ENCODE measurements at regions not wholly inside any gene's neighbourhood (a gene's known extent, or its start where the extent isn't known, plus 50 kb on each side); places are given as distances from the start of the nearest gene placed in this dataset.
"Not testable (repeated sequence)": the region's sequence is repeated elsewhere in the genome, so short reads cannot be mapped to it uniquely, and the experiment has no call there.

DNA sequence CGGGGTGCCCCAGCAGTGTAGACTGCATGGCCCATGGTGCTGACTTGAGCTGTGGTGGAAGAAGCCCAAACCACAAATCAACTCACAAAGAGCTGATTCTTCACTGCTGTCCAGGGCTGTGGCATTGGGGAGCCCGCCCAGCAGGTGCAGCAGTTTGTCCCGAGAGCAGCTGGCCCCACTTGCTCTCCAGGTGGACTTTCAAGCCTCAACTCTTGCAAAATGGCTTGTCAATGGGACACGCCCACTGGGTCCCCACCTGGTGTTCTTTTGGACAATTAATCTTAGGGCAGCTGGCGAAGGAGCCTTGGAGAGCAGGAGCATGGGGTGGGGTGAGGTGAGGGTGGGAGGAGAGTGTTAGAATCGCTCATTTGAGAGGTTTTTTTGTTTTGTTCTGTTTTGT, 117.9 kb downstream of the MYCN start:
- Histone ChIP-seq H3K27me3 (ENCODE audit: control insufficient read depth, insufficient read depth, low read length) (no peaks in the 10 kb centered on the region), H3K4me1 (ENCODE audit: control insufficient read depth, low read depth, low read length) (peaks cover 7% of the 10 kb centered on the region), H3K36me3 (ENCODE audit: control insufficient read depth, low read depth, low read length) (no peaks in the 10 kb centered on the region), H3K9me3 (ENCODE audit: control insufficient read depth, low read depth, low read length) (peaks cover 7% of the 10 kb centered on the region), H3K27ac (ENCODE audit: low read length) (no peak overlapping the region), H3K4me3 (ENCODE audit: low read length) (no peak overlapping the region), H3K9ac (ENCODE audit: low read length) (no peak overlapping the region)

DNA sequence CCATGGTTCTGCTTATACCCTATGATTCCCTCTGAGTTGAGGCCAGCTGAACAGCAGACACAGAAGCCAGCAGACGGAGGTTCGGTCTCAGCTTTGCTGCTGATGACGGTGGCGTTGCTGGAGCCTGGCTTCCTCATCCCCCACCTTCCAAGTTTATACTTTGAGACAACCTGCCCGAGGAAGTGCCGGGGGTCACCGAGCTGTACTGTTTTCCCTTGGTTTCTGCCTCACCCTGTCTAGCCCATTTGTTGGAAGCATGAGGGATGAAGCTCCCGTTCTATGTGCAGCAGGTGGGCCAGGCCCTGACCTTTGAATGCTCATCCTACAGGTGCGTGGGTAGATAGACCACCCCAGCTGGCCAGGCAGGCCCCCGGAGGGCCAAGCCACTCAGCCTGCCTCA, 117.3 kb downstream of the MYCN start:
- no peak overlapping the region for H3K9ac ChIP-seq (ENCODE audit: low read length)
- H3K4me1 ChIP-seq (ENCODE audit: control insufficient read depth, low read depth, low read length), result peaks cover 7% of the 10 kb centered on the region
- H3K36me3 ChIP-seq (ENCODE audit: control insufficient read depth, low read depth, low read length), result no peaks in the 10 kb centered on the region
- peaks cover 2% of the 10 kb centered on the region for H3K9me3 ChIP-seq (ENCODE audit: control insufficient read depth, low read depth, low read length)
- no peaks in the 10 kb centered on the region for H3K27me3 ChIP-seq (ENCODE audit: control insufficient read depth, insufficient read depth, low read length)
- no peak overlapping the region for H3K4me3 ChIP-seq (ENCODE audit: low read length)
- H3K27ac ChIP-seq (ENCODE audit: low read length), result no peak overlapping the region

DNA sequence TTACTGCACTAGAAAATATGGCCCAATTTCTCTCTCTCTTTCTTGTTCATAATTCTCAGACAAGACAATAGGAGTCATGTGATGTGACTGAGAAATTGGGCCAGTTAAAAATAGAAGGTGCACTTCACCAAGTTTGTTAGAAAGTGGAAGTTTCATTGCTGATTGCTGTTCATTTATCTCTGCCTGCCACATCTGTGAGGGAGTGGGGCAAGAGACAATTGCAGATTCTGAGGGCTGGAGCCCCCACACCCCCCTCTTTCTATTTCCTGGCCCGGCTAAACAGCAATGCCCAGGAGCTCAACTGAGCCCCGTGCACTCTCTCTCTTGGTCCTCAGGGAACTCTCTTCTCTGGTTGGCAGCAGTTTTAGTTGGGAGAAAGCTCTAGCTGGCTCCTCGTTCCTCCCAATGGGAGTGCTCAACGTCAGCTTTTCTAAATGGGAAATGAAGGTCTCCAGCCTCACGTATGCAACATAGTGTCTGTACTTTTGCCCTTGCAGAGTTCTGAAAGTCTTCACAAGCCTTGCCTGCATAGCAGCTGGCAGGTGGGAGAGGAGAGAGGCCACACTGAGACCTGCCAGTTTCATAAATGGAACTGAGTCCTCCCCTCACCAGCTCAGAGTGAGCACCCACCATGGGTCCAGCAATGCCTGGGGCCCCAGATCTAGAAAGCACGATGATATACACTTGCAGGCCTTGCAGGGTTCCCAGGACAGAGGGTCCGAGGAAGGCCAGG, 115.7 kb downstream of the MYCN start:
- no peak overlapping the region for H3K27ac ChIP-seq (ENCODE audit: low read length)
- H3K9me3 ChIP-seq (ENCODE audit: control insufficient read depth, low read depth, low read length), result no peaks in the 10 kb centered on the region
- H3K9ac ChIP-seq (ENCODE audit: low read length), result no peak overlapping the region
- H3K4me1 ChIP-seq (ENCODE audit: control insufficient read depth, low read depth, low read length), result peaks cover 13% of the 10 kb centered on the region
- no peak overlapping the region for H3K4me3 ChIP-seq (ENCODE audit: low read length)
- no peaks in the 10 kb centered on the region for H3K27me3 ChIP-seq (ENCODE audit: control insufficient read depth, insufficient read depth, low read length)
- no peaks in the 10 kb centered on the region for H3K36me3 ChIP-seq (ENCODE audit: control insufficient read depth, low read depth, low read length)

DNA sequence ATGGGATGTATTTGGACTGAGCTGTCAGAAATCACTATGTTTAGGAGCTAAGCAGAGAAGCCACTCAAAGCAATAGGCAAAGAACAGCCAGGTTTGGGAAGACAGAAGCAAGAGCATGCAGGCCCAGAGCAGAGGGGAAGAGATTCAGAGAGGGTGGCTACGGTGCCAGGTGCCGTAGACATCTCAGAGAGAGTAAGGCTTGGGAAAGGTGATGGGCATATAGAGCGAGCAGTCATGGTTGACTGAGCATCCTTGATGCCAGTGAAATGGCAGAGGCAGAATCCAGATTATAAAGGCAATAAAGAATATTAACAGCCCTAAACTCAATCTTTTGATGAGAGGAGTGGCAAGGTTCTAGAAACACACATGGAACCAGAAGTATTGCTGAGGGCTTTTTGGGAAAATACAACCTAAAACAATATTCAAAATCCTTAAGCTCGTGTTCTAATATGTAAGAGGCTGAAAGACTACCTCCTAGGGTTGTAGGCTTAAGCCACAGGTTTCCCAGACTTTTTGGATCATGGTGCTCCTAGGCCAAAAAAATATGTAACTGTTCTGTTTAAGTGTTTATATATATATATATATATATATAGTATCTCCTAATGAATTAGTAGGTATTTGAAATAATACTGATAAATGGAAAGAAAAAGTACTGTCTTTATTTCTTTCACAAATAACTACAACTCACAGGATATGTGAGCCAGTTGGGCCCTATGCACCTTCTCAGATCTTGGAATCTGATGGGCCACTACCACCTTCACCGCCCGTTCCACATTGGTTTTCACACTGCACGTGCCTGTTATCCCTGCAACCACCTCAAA, 113.3 kb downstream of the MYCN start:
- H3K9ac ChIP-seq (ENCODE audit: low read length), result no peak overlapping the region

DNA sequence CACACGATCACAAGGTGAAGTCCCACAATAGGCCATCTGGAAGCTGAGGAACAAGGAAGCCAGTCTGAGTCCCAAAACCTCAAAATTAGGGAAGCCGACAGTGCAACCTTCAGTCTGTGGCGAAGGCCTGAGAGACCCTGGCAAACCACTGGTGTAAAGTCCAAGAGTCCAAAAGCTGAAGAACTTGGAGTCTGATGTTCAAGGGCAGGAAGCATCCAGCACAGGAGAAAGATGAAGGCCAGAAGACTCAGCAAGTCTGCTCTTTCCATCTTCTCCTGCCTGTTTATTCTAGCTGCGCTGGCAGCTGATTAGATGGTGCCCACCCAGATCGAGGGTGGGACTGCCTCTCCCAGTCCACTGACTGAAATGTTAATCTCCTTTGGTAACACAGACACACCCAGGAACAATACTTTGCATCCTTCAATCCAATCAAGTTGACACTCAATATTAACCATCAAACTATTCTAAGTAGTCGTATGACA, 112.3 kb downstream of the MYCN start:
- H3K27me3 ChIP-seq (ENCODE audit: control insufficient read depth, insufficient read depth, low read length); H3K36me3 ChIP-seq (ENCODE audit: control insufficient read depth, low read depth, low read length); H3K9me3 ChIP-seq (ENCODE audit: control insufficient read depth, low read depth, low read length); H3K9ac ChIP-seq (ENCODE audit: low read length); H3K4me3 ChIP-seq (ENCODE audit: low read length); H3K27ac ChIP-seq (ENCODE audit: low read length): not testable (repeated sequence)
- H3K4me1 ChIP-seq (ENCODE audit: control insufficient read depth, low read depth, low read length), result peaks cover 19% of the 10 kb centered on the region

More for the DNA sequence above, 113.3 kb downstream of the MYCN start:
- Histone ChIP-seq H3K4me1 (ENCODE audit: control insufficient read depth, low read depth, low read length) (peaks cover 19% of the 10 kb centered on the region), H3K4me3 (ENCODE audit: low read length) (no peak overlapping the region), H3K36me3 (ENCODE audit: control insufficient read depth, low read depth, low read length) (no peaks in the 10 kb centered on the region), H3K27ac (ENCODE audit: low read length) (no peak overlapping the region), H3K9me3 (ENCODE audit: control insufficient read depth, low read depth, low read length) (no peaks in the 10 kb centered on the region), H3K27me3 (ENCODE audit: control insufficient read depth, insufficient read depth, low read length) (no peaks in the 10 kb centered on the region)

DNA sequence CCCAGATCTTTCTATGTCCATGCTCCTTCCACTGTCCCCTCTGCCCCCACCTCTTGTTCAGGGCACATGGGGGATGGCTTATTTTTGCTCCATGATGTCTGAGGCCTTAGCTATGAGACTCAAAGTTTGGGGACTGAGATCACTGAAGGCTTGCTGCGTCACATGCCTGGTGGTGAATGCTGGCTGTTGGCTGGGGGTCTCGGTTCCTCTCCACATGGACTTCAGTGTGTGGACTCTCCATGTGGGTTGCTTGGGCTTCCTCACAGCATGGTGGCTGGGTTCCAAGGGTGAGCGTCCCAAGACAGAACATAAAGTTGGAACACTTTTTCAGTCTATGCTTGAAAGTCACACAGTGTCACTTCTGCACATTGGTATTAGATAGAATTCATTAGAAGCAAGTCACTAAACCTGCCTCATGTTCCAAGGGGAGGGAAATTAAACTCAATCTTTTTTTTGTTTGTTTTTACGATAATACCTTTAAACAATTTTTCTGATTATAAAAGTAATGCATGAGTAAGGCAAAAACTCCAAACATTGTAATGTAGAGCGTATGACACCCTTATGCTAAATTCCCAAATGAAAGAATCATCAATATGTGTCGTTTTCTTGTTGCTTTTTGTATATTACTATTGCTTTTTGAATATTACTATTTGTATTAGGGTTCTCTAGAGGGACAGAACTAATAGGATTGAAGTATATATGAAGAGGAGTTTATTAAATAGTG, 111.7 kb downstream of the MYCN start:
- Histone ChIP-seq H3K27me3 (ENCODE audit: control insufficient read depth, insufficient read depth, low read length) (no peaks in the 10 kb centered on the region), H3K27ac (ENCODE audit: low read length) (no peak overlapping the region), H3K36me3 (ENCODE audit: control insufficient read depth, low read depth, low read length) (no peaks in the 10 kb centered on the region), H3K9me3 (ENCODE audit: control insufficient read depth, low read depth, low read length) (no peaks in the 10 kb centered on the region), H3K9ac (ENCODE audit: low read length) (no peak overlapping the region), H3K4me3 (ENCODE audit: low read length) (no peak overlapping the region), H3K4me1 (ENCODE audit: control insufficient read depth, low read depth, low read length) (peaks cover 19% of the 10 kb centered on the region)

DNA sequence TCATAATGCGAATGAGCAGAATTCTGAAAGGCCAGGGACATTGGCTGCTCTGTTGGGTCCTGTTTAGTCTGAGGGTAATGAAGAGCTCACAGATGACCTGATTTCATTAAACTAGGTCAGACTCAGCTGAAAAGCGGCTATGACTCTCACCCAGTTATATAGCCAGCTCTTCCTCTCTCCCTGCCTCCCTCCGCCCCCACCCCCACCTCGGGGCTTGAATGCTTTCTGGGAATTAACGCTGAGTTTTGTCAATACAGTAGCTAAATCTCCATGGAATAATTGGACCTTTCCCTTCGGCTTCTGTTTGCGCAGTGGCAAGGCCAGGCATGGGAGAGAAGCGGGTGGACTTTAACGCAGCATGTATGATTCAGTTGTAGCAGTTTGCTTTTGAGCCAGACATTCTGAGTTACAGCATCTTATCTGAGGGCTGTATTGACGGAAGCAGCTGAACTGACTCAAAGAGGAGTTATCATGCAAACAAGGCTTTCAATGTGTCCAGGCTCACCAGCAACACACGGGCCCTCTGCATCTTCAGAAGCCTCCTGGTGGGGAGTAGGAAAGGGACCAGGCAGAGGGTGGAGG, 110.6 kb downstream of the MYCN start:
- Histone ChIP-seq H3K4me3 (ENCODE audit: low read length) (no peak overlapping the region), H3K27me3 (ENCODE audit: control insufficient read depth, insufficient read depth, low read length) (no peaks in the 10 kb centered on the region), H3K9ac (ENCODE audit: low read length) (no peak overlapping the region), H3K36me3 (ENCODE audit: control insufficient read depth, low read depth, low read length) (no peaks in the 10 kb centered on the region), H3K27ac (ENCODE audit: low read length) (no peak overlapping the region), H3K9me3 (ENCODE audit: control insufficient read depth, low read depth, low read length) (no peaks in the 10 kb centered on the region), H3K4me1 (ENCODE audit: control insufficient read depth, low read depth, low read length) (peaks cover 17% of the 10 kb centered on the region)

DNA sequence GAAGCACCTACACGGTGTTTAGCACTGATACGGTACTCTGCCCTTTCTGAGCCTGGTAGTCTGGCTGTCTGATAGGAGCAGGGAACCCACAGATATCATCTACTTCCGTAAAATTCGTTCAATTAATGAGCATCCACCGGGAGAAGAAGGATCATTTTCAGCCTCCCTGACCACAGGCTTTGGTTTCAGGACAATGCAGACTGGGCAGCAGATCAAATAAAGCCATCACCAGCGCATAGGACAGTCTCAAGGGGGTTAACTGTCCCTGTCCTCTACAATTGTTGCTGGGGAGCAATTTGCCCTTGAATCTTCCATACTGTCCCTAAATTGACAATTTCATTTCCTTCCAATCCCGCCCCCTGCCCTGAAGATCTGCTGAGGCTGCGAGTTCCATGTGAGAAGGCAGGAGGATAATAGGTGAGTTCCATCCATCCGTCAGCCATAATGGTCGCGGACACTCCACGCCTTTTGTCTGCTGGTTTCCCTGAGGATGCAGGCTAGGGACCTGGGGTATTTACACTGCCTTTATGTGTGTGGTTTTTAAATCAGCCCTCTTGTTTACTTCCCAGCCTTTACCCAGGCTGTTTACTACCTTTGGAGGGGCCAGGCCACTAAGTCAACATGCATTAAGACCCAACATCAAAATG, 110.0 kb downstream of the MYCN start:
- Histone ChIP-seq H3K9ac (ENCODE audit: low read length) (no peak overlapping the region), H3K9me3 (ENCODE audit: control insufficient read depth, low read depth, low read length) (no peaks in the 10 kb centered on the region), H3K4me3 (ENCODE audit: low read length) (no peak overlapping the region), H3K27me3 (ENCODE audit: control insufficient read depth, insufficient read depth, low read length) (no peaks in the 10 kb centered on the region), H3K27ac (ENCODE audit: low read length) (no peak overlapping the region), H3K4me1 (ENCODE audit: control insufficient read depth, low read depth, low read length) (peaks cover 12% of the 10 kb centered on the region), H3K36me3 (ENCODE audit: control insufficient read depth, low read depth, low read length) (no peaks in the 10 kb centered on the region)

DNA sequence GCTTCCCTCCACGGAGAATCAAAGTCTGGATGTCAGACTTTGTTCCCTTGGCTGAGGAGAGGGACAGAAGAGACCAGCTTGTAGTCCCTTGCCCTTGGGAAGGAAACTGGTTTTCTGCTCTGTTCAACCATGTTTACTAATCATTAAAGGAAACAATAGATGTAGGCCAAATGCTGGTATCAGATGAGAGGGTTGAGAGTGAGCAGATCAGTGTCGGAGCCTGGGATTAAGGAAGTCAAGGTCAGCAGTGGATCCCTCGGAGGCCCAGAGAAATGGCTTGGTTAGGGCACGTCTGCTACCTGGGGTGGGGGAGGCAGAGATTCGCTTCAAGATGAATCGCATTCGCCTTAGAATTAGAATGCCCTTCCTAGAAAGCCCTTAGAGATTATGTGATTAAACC, 109.1 kb downstream of the MYCN start:
- no peak overlapping the region for H3K9ac ChIP-seq (ENCODE audit: low read length)
- no peaks in the 10 kb centered on the region for H3K36me3 ChIP-seq (ENCODE audit: control insufficient read depth, low read depth, low read length)
- no peak overlapping the region for H3K4me3 ChIP-seq (ENCODE audit: low read length)
- no peak overlapping the region for H3K27ac ChIP-seq (ENCODE audit: low read length)
- no peaks in the 10 kb centered on the region for H3K27me3 ChIP-seq (ENCODE audit: control insufficient read depth, insufficient read depth, low read length)
- no peaks in the 10 kb centered on the region for H3K9me3 ChIP-seq (ENCODE audit: control insufficient read depth, low read depth, low read length)
- H3K4me1 ChIP-seq (ENCODE audit: control insufficient read depth, low read depth, low read length), result peaks cover 12% of the 10 kb centered on the region

DNA sequence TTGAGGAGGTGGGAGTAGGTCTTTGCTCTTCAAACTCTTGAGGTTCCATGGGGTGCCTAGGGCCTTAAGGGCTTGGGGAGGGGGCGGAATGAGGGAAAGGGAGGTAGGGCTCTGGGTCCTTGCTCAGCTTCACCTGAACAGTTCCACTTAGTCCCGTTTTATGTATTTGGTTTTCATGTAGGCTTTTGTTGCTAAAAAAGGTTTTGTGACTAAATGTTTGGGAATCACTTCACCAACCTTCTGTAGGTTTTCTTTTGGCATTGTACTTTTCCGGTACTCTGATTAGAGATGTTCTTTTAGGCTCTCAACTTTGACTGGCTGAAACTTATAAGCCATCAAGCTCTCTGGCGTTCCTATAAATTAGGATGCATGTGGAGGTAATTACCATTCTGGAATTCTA, 108.1 kb downstream of the MYCN start:
- H3K27ac ChIP-seq (ENCODE audit: low read length), result no peak overlapping the region
- H3K9ac ChIP-seq (ENCODE audit: low read length), result no peak overlapping the region
- no peaks in the 10 kb centered on the region for H3K9me3 ChIP-seq (ENCODE audit: control insufficient read depth, low read depth, low read length)
- no peak overlapping the region for H3K4me3 ChIP-seq (ENCODE audit: low read length)
- H3K4me1 ChIP-seq (ENCODE audit: control insufficient read depth, low read depth, low read length), result peaks cover 12% of the 10 kb centered on the region
- H3K27me3 ChIP-seq (ENCODE audit: control insufficient read depth, insufficient read depth, low read length), result no peaks in the 10 kb centered on the region
- H3K36me3 ChIP-seq (ENCODE audit: control insufficient read depth, low read depth, low read length), result no peaks in the 10 kb centered on the region

DNA sequence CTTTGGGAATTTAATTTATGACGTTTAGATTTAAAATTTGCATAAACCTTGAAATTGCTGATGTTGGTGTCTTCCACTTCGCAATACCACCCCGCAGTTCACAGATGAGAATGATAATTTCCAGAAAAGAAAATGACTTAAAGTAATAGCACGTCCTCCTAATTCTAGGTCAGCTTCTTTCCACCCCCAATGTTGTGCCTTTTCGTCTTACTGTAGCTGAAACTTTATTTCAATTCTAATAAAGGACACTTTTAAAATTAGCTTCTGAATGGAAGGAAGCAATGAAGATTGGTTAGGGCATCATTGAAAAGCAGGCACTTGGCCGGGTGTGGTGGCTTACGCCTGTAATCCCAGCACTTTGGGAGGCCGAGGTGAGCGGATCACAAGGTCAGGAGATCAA, 107.4 kb downstream of the MYCN start:
- H3K9me3 ChIP-seq (ENCODE audit: control insufficient read depth, low read depth, low read length), result no peaks in the 10 kb centered on the region
- H3K4me1 ChIP-seq (ENCODE audit: control insufficient read depth, low read depth, low read length), result peaks cover 12% of the 10 kb centered on the region
- H3K36me3 ChIP-seq (ENCODE audit: control insufficient read depth, low read depth, low read length), result no peaks in the 10 kb centered on the region
- H3K27ac ChIP-seq (ENCODE audit: low read length), result no peak overlapping the region
- no peak overlapping the region for H3K4me3 ChIP-seq (ENCODE audit: low read length)
- H3K9ac ChIP-seq (ENCODE audit: low read length), result no peak overlapping the region
- no peaks in the 10 kb centered on the region for H3K27me3 ChIP-seq (ENCODE audit: control insufficient read depth, insufficient read depth, low read length)

All from iPS-18a (cell line).